AG10803 (cell line): ENCODE measurements at regions not wholly inside any gene's neighbourhood (a gene's known extent, or its start where the extent isn't known, plus 50 kb on each side); places are given as distances from the start of the nearest gene placed in this dataset.
A peak's percentile ranks its signal among the peaks of the same experiment; 100 is the strongest.

Experiments used
- DNase-seq: peaks from one replicate; pipeline ENCODE4 v3.0.0; 2010; ENCODE audit warnings: low read depth
- H3K4me3 ChIP-seq: 2 replicates; pipeline ENCODE4 v1.5.1; 2011; ENCODE audit warnings: mild to moderate bottlenecking, low read length, control low read depth
- CTCF ChIP-seq: conservative IDR thresholded peaks from 2 replicates; pipeline ENCODE4 v1.5.1; 2011; ENCODE audit warnings: mild to moderate bottlenecking, low read length, control low read depth, inconsistent platforms

- no peak overlapping the region for H3K4me3 ChIP-seq
- DNase-seq, result peak; percentile 92
- TF ChIP-seq CTCF, result no peak
Measured at GRCh38 chr2:12884713-12885282, 168.1 kb downstream of the TRIB2 start.

- H3K4me3 ChIP-seq, result no peak overlapping the region
- no peak for DNase-seq
- TF ChIP-seq CTCF, result no peak
Measured at GRCh38 chr2:12890066-12890465, 173.3 kb downstream of the TRIB2 start.

- no peak for TF ChIP-seq CTCF
- peak; percentile 16 for DNase-seq
- no peak overlapping the region for H3K4me3 ChIP-seq
Measured at GRCh38 chr2:12890481-12890991, 173.8 kb downstream of the TRIB2 start.

- no peak overlapping the region for H3K4me3 ChIP-seq
- DNase-seq, result no peak
- TF ChIP-seq CTCF, result no peak
Measured at GRCh38 chr2:12895017-12895416, 178.3 kb downstream of the TRIB2 start.

GRCh38 chr2:12896318-12896982 lies 179.7 kb downstream of the TRIB2 start:
- TF ChIP-seq CTCF, result no peak
- DNase-seq, result no peak
- no peak overlapping the region for H3K4me3 ChIP-seq

GRCh38 chr2:12897181-12897580 lies 180.4 kb downstream of the TRIB2 start:
- no peak for DNase-seq
- TF ChIP-seq CTCF, result no peak
- no peak overlapping the region for H3K4me3 ChIP-seq

- DNase-seq, result peak; percentile 19
- TF ChIP-seq CTCF, result no peak
- H3K4me3 ChIP-seq, result no peak overlapping the region
Measured at GRCh38 chr2:12903272-12903671, 186.5 kb downstream of the TRIB2 start.
